ENCODE measurements at regions not wholly inside any gene's neighbourhood (a gene's known extent, or its start where the extent isn't known, plus 50 kb on each side); places are given as distances from the start of the nearest gene placed in this dataset.
A peak's percentile ranks its signal among the peaks of the same experiment; 100 is the strongest.

DNA sequence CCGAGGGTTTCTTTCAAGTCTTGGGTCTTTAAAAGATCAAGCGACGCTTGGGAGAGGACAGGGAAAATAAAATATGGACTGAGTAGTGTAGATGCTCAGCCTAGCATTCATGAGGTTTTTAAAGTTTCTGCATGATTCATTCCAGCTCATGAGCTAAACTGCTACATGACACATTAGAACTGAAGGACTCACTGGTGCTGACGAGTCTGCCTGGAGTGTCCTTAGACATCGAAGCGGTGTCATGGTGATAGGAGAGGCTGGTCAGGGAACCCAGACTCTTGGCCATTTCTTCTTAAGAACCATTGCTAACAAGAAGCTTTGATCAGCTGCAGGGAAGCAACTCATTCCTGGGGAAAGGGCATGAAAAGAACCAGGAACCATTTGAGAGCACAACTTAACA lies 158.6 kb downstream of the TRIML1 start:
- Histone ChIP-seq H3K27ac (no peak overlapping the region), H3K4me3 (no peak overlapping the region), H3K4me1 (replicated peaks in 1 of 2) (peaks cover 12 to 27% of the 10 kb centered on the region in 2 donors)
- ATAC-seq (replicated peaks in 6 of 8), result peak in 1 of 8 experiments; percentile 49
- in situ Hi-C loops (cut with MboI; ENCODE audit: low pct_unique_long_range_greater_than_20kb in 2 of 9, low sequenced_read_pairs in 9 of 9, unreplicated experiment in 9 of 9), result no loop called here
- 6 to 100% (median 87%) methylated on average over 1 to 6 of the region's 6 CpGs; no CpG with 5 or more reads in 1 of the 10 experiments for WGBS, 10 experiments

DNA sequence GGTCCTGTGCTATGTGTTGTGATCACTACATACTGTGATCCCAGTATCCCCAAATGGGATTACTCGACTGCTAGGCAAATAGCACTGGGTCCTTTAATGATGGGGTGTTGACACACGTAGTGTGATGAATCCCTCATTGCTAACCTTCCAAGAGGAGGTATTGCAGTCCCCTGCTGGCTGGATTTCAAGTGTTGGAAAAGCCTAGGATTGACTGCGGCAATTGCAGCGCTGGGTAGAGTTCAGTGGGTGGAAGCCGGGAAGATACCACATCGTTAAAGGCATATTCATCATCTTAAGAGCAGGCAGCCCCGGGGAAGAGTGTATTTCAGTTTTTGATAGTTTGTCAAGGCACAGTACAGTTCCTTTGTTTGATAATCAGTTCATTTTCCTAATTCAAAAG lies 159.9 kb downstream of the TRIML1 start:
- WGBS, 10 experiments, result 0 to 76% (median 70%) methylated on average over 1 to 7 of the region's 7 CpGs; no CpG with 5 or more reads in 5 of the 10 experiments
- Histone ChIP-seq H3K4me3 (no peak overlapping the region), H3K4me1 (replicated peaks in 1 of 2) (peaks cover 12 to 27% of the 10 kb centered on the region in 2 donors), H3K27ac (peak overlapping the region in 1 of 2 donors; percentile 13)
- peak in 5 of 8 experiments; percentile 58 to 89 (median 73) for ATAC-seq (replicated peaks in 6 of 8)
- in situ Hi-C loops (cut with MboI; ENCODE audit: low pct_unique_long_range_greater_than_20kb in 2 of 9, low sequenced_read_pairs in 9 of 9, unreplicated experiment in 9 of 9), result no loop called here

- in situ Hi-C loops (cut with MboI; ENCODE audit: low pct_unique_long_range_greater_than_20kb in 2 of 9, low sequenced_read_pairs in 9 of 9, unreplicated experiment in 9 of 9), result no loop called here
- H3K27ac ChIP-seq, result no peak overlapping the region
- WGBS, 10 experiments, result 0 to 100% (median 56%) methylated on average over 1 to 4 of the region's 4 CpGs; no CpG with 5 or more reads in 2 of the 10 experiments
- H3K4me3 ChIP-seq, result no peak overlapping the region
- peaks cover 12 to 27% of the 10 kb centered on the region in 2 donors for H3K4me1 ChIP-seq (replicated peaks in 1 of 2)
- no peak for ATAC-seq (replicated peaks in 6 of 8)
Observed at GRCh38 chr4:188300385-188300784, 161.1 kb downstream of the TRIML1 start.

- in situ Hi-C loops (cut with MboI; ENCODE audit: low pct_unique_long_range_greater_than_20kb in 2 of 9, low sequenced_read_pairs in 9 of 9, unreplicated experiment in 9 of 9), result no loop called here
- ATAC-seq (replicated peaks in 6 of 8), result no peak
- WGBS, 10 experiments, result 20 to 83% (median 65%) methylated on average over 1 to 2 of the region's 2 CpGs; no CpG with 5 or more reads in 3 of the 10 experiments
Observed at GRCh38 chr4:188305690-188306089, 166.4 kb downstream of the TRIML1 start.

DNA sequence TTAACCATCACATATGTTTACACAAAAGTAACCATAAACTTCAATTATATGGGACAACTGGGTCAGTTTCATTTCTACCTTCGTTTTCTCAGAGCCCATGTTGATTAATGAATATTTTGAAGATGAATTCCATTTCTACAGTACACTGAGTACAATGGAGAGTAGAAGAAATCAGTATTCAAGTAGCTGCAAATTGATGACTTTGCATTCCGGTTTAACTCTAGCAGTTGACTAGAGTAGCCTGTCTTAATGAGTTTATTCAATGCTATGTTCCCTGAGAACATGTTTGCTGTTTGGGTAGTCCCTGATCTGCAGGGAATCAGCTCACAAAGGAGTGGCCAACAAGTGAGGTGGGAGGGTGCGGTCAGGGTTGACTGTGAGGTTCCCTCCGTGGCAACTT lies 168.3 kb downstream of the TRIML1 start:
- no peak overlapping the region for H3K27ac ChIP-seq
- WGBS, 10 experiments, result 7 to 97% (median 49%) methylated on average over 1 to 4 of the region's 4 CpGs
- in situ Hi-C loops (cut with MboI; ENCODE audit: low pct_unique_long_range_greater_than_20kb in 2 of 9, low sequenced_read_pairs in 9 of 9, unreplicated experiment in 9 of 9), result no loop called here
- no peaks in the 10 kb centered on the region for H3K4me1 ChIP-seq (replicated peaks in 1 of 2)
- H3K4me3 ChIP-seq, result no peak overlapping the region
- ATAC-seq (replicated peaks in 6 of 8), result no peak

More at GRCh38 chr4:188305690-188306089, 166.4 kb downstream of the TRIML1 start:
- no peak overlapping the region for H3K4me3 ChIP-seq
- no peak overlapping the region for H3K27ac ChIP-seq
- no peaks in the 10 kb centered on the region for H3K4me1 ChIP-seq (replicated peaks in 1 of 2)

GRCh38 chr4:188308142-188308541 lies 168.9 kb downstream of the TRIML1 start:
- Histone ChIP-seq H3K4me1 (replicated peaks in 1 of 2) (no peaks in the 10 kb centered on the region), H3K27ac (no peak overlapping the region), H3K4me3 (no peak overlapping the region)
- 17 to 100% (median 89%) methylated on average over 1 to 6 of the region's 6 CpGs for WGBS, 10 experiments
- in situ Hi-C loops (cut with MboI; ENCODE audit: low pct_unique_long_range_greater_than_20kb in 2 of 9, low sequenced_read_pairs in 9 of 9, unreplicated experiment in 9 of 9), result no loop called here
- ATAC-seq (replicated peaks in 6 of 8), result no peak

GRCh38 chr4:188316391-188316790 lies 177.2 kb downstream of the TRIML1 start:
- no peak overlapping the region for H3K4me3 ChIP-seq
- no peak for ATAC-seq (replicated peaks in 6 of 8)
- in situ Hi-C loops (cut with MboI; ENCODE audit: low pct_unique_long_range_greater_than_20kb in 2 of 9, low sequenced_read_pairs in 9 of 9, unreplicated experiment in 9 of 9), result no loop called here
- no peaks in the 10 kb centered on the region for H3K4me1 ChIP-seq (replicated peaks in 1 of 2)
- no peak overlapping the region for H3K27ac ChIP-seq
- WGBS, 10 experiments, result 33 to 100% (median 91%) methylated on average over 2 of the region's 2 CpGs; no CpG with 5 or more reads in 2 of the 10 experiments

- no peaks in the 10 kb centered on the region for H3K4me1 ChIP-seq (replicated peaks in 1 of 2)
- in situ Hi-C loops (cut with MboI; ENCODE audit: low pct_unique_long_range_greater_than_20kb in 2 of 9, low sequenced_read_pairs in 9 of 9, unreplicated experiment in 9 of 9), result no loop called here
- no peak overlapping the region for H3K27ac ChIP-seq
- ATAC-seq (replicated peaks in 6 of 8), result no peak
- WGBS, 10 experiments, result 37 to 100% (median 79%) methylated on average over 1 to 7 of the region's 7 CpGs; no CpG with 5 or more reads in 4 of the 10 experiments
- H3K4me3 ChIP-seq, result no peak overlapping the region
Observed at GRCh38 chr4:188328966-188329365, 189.7 kb downstream of the TRIML1 start.

DNA sequence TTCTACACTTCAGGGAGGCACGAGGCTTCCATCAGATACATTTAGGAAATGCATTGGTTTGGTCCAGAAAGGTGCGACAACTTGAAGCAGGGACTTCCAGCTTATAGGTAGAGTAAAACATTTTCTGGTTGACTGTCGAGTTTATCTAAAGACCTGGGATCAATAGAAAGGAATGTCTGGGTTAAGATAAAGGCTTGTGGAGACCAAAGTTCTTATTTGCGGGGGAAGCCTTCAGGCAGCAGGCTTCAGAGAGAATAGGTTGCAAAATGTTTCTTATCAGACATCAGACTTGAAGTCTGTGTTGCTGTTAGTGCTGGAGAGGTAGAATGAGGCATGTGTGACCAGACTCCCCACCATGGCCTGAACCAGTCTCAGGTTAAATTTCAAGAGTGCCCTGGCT lies 190.3 kb downstream of the TRIML1 start:
- Histone ChIP-seq H3K4me1 (replicated peaks in 1 of 2) (no peaks in the 10 kb centered on the region), H3K4me3 (no peak overlapping the region), H3K27ac (no peak overlapping the region)
- WGBS, 10 experiments, result 50 to 100% (median 84%) methylated on average over 1 to 4 of the region's 4 CpGs; no CpG with 5 or more reads in 4 of the 10 experiments
- in situ Hi-C loops (cut with MboI; ENCODE audit: low pct_unique_long_range_greater_than_20kb in 2 of 9, low sequenced_read_pairs in 9 of 9, unreplicated experiment in 9 of 9), result no loop called here
- ATAC-seq (replicated peaks in 6 of 8), result no peak

GRCh38 chr4:188332265-188332664 lies 193.0 kb downstream of the TRIML1 start:
- no peaks in the 10 kb centered on the region for H3K4me1 ChIP-seq (replicated peaks in 1 of 2)
- peak in 3 of 8 experiments; percentile 50 to 96 (median 54) for ATAC-seq (replicated peaks in 6 of 8)
- in situ Hi-C loops (cut with MboI; ENCODE audit: low pct_unique_long_range_greater_than_20kb in 2 of 9, low sequenced_read_pairs in 9 of 9, unreplicated experiment in 9 of 9), result no loop called here
- H3K27ac ChIP-seq, result no peak overlapping the region
- H3K4me3 ChIP-seq, result no peak overlapping the region
- WGBS, 10 experiments, result 0 to 92% (median 77%) methylated on average over 2 of the region's 2 CpGs; no CpG with 5 or more reads in 5 of the 10 experiments

DNA sequence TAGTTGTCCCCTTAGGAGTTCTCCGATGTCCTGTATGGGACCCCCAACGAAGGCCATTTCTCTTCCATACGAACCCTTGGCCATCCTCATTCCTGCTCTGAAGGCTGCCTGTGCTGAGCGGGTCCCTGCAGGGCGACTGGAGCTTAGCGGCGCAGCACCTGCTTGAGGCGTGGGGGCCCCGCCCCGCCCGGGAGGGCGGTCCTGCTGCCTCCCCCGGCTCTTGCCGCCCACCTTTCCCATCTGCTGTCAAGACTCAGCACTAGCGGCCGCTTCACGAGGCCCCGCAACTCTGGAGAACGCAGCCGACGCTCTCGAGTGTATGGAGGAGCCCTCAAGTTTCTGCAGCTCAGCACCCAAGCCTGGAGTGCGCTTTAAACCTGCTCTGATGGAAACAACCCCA lies 197.7 kb downstream of the TRIML1 start:
- WGBS, 10 experiments, result 40 to 100% (median 100%) methylated on average over 1 to 11 of the region's 23 CpGs; no CpG with 5 or more reads in 5 of the 10 experiments
- Histone ChIP-seq H3K27ac (no peak overlapping the region), H3K4me1 (replicated peaks in 1 of 2) (peaks cover 0 to 2% of the 10 kb centered on the region in 2 donors), H3K4me3 (no peak overlapping the region)
- in situ Hi-C loops (cut with MboI; ENCODE audit: low pct_unique_long_range_greater_than_20kb in 2 of 9, low sequenced_read_pairs in 9 of 9, unreplicated experiment in 9 of 9), result no loop called here
- no peak for ATAC-seq (replicated peaks in 6 of 8)

DNA sequence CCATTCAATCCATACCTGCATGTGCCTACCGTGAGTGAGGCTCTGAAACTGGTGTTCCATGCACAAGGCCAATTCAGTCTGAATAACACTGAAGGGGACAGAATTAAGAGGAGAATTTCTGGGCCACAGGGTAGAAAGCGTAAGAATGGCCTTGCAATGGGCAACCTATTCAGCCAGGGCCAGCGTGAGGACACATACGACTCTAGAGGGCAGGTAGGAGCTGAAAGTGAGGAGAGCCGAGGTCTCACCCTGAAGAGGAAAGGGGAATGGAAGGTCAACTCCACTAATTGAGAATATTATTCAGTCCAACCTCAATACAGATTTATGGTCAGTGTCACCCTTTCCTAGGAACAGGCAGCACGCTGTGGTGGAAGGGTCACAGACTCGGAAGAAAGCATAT lies 202.2 kb downstream of the TRIML1 start:
- Histone ChIP-seq H3K27ac (no peak overlapping the region), H3K4me3 (no peak overlapping the region), H3K4me1 (replicated peaks in 1 of 2) (peaks cover 0 to 9% of the 10 kb centered on the region in 2 donors)
- no peak for ATAC-seq (replicated peaks in 6 of 8)
- in situ Hi-C loops (cut with MboI; ENCODE audit: low pct_unique_long_range_greater_than_20kb in 2 of 9, low sequenced_read_pairs in 9 of 9, unreplicated experiment in 9 of 9), result no loop called here
- 20 to 100% (median 86%) methylated on average over 1 to 7 of the region's 7 CpGs; no CpG with 5 or more reads in 2 of the 10 experiments for WGBS, 10 experiments

GRCh38 chr4:188346171-188346809 lies 207.0 kb downstream of the TRIML1 start:
- ATAC-seq (replicated peaks in 6 of 8), result peak in 3 of 8 experiments; percentile 29 to 43 (median 37)
- Histone ChIP-seq H3K4me1 (replicated peaks in 1 of 2) (peaks cover 0 to 14% of the 10 kb centered on the region in 2 donors), H3K4me3 (no peak overlapping the region), H3K27ac (no peak overlapping the region)
- in situ Hi-C loops (cut with MboI; ENCODE audit: low pct_unique_long_range_greater_than_20kb in 2 of 9, low sequenced_read_pairs in 9 of 9, unreplicated experiment in 9 of 9), result no loop called here
- WGBS, 10 experiments, result 26 to 89% (median 69%) methylated on average over 3 to 9 of the region's 9 CpGs

DNA sequence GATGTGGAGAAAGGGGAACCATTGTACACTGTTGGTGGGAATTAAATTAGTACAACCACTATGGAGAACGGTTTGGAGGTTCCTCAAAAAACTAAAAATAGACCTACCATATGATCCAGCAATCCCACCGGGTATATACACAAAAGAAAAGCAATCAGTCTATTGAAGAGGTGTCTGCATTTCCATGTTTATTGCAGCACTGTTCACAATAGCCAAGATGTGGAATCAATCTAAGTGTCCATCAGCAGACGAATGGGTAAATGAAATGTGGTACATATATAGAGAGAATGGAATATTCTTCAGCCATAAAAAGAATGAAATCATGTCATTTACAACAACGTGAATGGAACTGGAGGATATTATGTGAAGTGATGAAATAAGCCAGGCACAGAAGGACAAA lies 208.1 kb downstream of the TRIML1 start:
- ATAC-seq (replicated peaks in 6 of 8), result peak in 4 of 8 experiments; percentile 38 to 84 (median 60)

More for the DNA sequence above, 208.1 kb downstream of the TRIML1 start:
- no peak overlapping the region for H3K4me3 ChIP-seq
- in situ Hi-C loops (cut with MboI; ENCODE audit: low pct_unique_long_range_greater_than_20kb in 2 of 9, low sequenced_read_pairs in 9 of 9, unreplicated experiment in 9 of 9), result no loop called here
- H3K4me1 ChIP-seq (replicated peaks in 1 of 2), result peaks cover 0 to 14% of the 10 kb centered on the region in 2 donors
- WGBS, 10 experiments, result 0 to 50% (median 24%) methylated on average over 1 to 4 of the region's 4 CpGs
- H3K27ac ChIP-seq, result no peak overlapping the region

All from motor neuron (in vitro differentiated cells).